AG04449 (cell line): ENCODE measurements at regions not wholly inside any gene's neighbourhood (a gene's known extent, or its start where the extent isn't known, plus 50 kb on each side); places are given as distances from the start of the nearest gene placed in this dataset.

ENCODE experiments used
- CTCF ChIA-PET: fragments of 350-600 bp; formaldehyde crosslinking; extraction: SDS; loops from one replicate; lab custom pipeline; 2021; ENCODE audit warnings: antibody characterized with exemption; lab: Yijun Ruan, JAX
- POLR2A ChIA-PET: fragments of 400-600, 350-600 bp; formaldehyde crosslinking; extraction: SDS; loops from one replicate; lab custom pipeline; 2020; ENCODE audit warnings: antibody characterized with exemption, inconsistent platforms; lab: Yijun Ruan, JAX
- DNase-seq: peaks from one replicate; pipeline ENCODE4 v3.0.0-alpha.2; 2010; ENCODE audit warnings: low read depth, low spot score
- H3K4me3 ChIP-seq: 2 replicates; pipeline ENCODE4 v1.5.1; 2011; ENCODE audit warnings: low read depth, mild to moderate bottlenecking, control low read depth, low read length
- TF ChIP-seq, protein P1 (sequence below): IDR thresholded peaks from one replicate; pipeline ENCODE4 v1.5.1; 2011; ENCODE audit warnings: mild to moderate bottlenecking, moderate library complexity, low read length, control low read depth, inconsistent platforms; ENCODE audit not compliant: insufficient read depth; ENCODE audit errors: missing control alignments

- TF ChIP-seq, protein P1, sequence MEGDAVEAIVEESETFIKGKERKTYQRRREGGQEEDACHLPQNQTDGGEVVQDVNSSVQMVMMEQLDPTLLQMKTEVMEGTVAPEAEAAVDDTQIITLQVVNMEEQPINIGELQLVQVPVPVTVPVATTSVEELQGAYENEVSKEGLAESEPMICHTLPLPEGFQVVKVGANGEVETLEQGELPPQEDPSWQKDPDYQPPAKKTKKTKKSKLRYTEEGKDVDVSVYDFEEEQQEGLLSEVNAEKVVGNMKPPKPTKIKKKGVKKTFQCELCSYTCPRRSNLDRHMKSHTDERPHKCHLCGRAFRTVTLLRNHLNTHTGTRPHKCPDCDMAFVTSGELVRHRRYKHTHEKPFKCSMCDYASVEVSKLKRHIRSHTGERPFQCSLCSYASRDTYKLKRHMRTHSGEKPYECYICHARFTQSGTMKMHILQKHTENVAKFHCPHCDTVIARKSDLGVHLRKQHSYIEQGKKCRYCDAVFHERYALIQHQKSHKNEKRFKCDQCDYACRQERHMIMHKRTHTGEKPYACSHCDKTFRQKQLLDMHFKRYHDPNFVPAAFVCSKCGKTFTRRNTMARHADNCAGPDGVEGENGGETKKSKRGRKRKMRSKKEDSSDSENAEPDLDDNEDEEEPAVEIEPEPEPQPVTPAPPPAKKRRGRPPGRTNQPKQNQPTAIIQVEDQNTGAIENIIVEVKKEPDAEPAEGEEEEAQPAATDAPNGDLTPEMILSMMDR = no peak
- CTCF ChIA-PET = no interaction called here
- H3K4me3 ChIP-seq = no peak overlapping the region
- POLR2A ChIA-PET = no interaction called here
- no peak for DNase-seq
Observed at GRCh38 chr4:79082997-79083396, 143.8 kb upstream of the PAQR3 start.

DNA sequence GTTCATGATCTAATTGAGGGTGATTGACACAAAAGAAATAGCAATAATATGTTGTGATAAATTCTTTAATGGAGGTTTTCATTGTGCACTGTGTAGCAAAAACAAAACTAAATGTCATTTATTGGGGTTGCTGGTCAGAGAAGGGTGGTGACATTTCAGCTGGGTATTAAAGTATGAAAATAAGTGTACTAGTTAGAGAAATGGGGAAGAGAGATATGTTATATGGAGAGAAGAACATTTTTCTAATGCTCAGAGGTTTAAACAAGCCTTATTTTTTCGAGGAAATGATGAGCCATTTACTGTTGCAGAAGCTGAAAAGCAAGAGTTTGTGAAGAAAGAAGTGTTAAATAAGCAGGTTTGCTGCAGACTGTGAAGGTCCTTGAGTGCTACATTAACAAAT is 142.7 kb upstream of the PAQR3 start:
- H3K4me3 ChIP-seq = no peak overlapping the region
- POLR2A ChIA-PET = no interaction called here
- TF ChIP-seq, protein P1 = no peak
- DNase-seq = no peak
- CTCF ChIA-PET = no interaction called here

DNA sequence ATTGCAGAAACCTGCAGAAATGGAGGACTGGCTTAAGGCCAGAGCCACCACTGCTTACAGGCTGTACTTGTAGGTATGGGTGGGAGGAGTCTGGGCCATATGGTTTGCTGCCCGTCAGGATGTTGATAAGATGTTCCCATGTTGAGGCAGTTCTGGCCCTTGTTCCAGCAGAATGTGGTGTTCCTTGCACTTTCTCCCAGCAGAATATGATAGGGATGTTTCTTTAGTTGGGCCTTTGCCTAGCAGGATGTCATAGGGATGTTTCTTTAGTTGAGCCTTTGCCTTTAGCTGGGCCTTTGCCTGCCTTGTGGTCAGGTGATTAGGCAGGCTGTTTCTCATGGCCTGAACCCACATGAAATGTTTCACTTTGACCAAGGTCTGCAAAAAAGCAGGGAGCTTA is 139.1 kb upstream of the PAQR3 start:
- POLR2A ChIA-PET = no interaction called here
- TF ChIP-seq, protein P1 = no peak
- CTCF ChIA-PET = no interaction called here

DNA sequence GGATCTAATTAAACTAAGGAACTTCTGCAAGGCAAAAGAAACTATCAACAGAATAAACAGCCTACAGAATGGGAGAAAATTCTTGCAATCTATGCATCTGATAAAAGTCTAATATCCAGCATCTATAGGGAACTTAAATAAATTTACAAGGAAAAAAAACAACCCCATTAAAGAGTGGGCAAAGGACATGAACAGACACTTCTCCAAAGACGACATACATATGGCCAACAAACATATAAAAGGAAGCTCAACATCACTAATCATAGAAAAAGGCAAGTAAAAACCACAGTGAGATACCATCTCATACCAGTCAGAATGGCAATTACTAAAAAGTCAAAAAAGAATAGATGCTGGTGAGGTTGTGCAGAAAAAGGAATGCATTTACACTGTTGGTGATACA is 134.8 kb upstream of the PAQR3 start:
- no peak overlapping the region for H3K4me3 ChIP-seq
- CTCF ChIA-PET = no interaction called here
- POLR2A ChIA-PET = no interaction called here
- TF ChIP-seq, protein P1 = no peak
- no peak for DNase-seq

More for the DNA sequence above, 139.1 kb upstream of the PAQR3 start:
- DNase-seq = no peak
- H3K4me3 ChIP-seq = no peak overlapping the region

DNA sequence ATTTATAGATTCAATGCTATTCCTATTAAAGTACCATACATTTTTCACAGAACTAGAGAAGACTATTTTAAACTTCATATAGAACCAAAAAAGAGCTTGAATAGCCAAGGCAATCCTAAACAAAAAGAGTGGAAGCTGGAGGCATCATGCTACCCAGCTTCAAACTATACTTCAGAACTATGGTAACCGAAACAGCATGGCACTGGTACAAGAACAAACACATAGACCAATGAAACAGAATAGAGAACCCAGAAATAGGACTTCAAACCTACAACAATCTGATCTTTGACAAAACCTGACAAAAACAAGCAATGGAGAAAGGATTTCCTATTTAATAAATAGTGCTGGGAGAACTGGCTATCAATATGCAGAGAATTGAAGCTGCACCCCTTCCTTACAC is 134.2 kb upstream of the PAQR3 start:
- ChIA-PET CTCF (no interaction called here), POLR2A (no interaction called here)
- no peak for DNase-seq
- TF ChIP-seq, protein P1 = no peak
- no peak overlapping the region for H3K4me3 ChIP-seq

DNA sequence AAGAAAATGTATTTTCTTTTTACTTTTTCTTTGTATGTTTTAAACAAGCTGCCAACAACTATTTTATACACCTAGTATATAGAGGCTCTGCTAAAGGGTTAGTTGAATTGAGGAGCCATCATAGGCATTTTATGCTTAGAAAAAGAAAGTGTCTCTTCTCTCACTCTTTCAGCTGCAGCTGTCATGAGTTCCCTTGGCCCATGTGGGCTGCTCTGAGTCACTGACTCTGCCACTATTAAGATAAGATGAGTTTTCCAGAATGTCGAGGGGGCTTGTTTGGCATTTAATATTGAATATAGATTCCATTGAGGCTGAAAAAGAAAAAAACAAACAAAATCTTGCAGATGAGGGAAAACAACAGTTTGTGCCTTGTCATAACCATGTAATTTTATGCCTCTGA is 126.0 kb upstream of the PAQR3 start:
- no peak for DNase-seq
- TF ChIP-seq, protein P1 = no peak
- ChIA-PET CTCF (no interaction called here), POLR2A (no interaction called here)
- H3K4me3 ChIP-seq = no peak overlapping the region
